GM12891 (cell line): ENCODE measurements at regions not wholly inside any gene's neighbourhood (a gene's known extent, or its start where the extent isn't known, plus 50 kb on each side); places are given as distances from the start of the nearest gene placed in this dataset.
A peak's percentile ranks its signal among the peaks of the same experiment; 100 is the strongest.
"Not testable (repeated sequence)": the region's sequence is repeated elsewhere in the genome, so short reads cannot be mapped to it uniquely, and the experiment has no call there.

Source experiments
- DNase-seq: peaks from one replicate; pipeline ENCODE4 v3.0.0; 2011; ENCODE audit warnings: low spot score; ENCODE audit not compliant: insufficient read length
- FAIRE-seq: peaks from 2 replicates; lab custom pipeline; 2011; peaks lifted over from hg19 to GRCh38; lab: Jason Lieb, UNC
- PAX5 ChIP-seq: IDR thresholded peaks from 2 replicates; pipeline ENCODE4 v1.6.1; 2011; ENCODE audit warnings: low read length, moderate library complexity, mild to moderate bottlenecking; ENCODE audit not compliant: insufficient read depth, severe bottlenecking
- POLR2A ChIP-seq: IDR thresholded peaks from 2 replicates; pipeline ENCODE4 v1.6.1; 2011; ENCODE audit warnings: low read depth, low read length, control low read depth
- POLR2AphosphoS5 ChIP-seq: IDR thresholded peaks from 2 replicates; pipeline ENCODE4 v1.6.1; 2011; ENCODE audit warnings: low read depth, low read length, control low read depth
- POU2F2 ChIP-seq: IDR thresholded peaks from 2 replicates; pipeline ENCODE4 v1.6.1; 2011; ENCODE audit warnings: low read depth, mild to moderate bottlenecking, control low read depth, low read length, moderate library complexity
- SPI1 ChIP-seq: IDR thresholded peaks from 2 replicates; pipeline ENCODE4 v1.6.1; 2011; ENCODE audit warnings: low read depth, low read length, control low read depth
- TAF1 ChIP-seq: IDR thresholded peaks from 2 replicates; pipeline ENCODE4 v1.6.1; 2011; ENCODE audit warnings: low read depth, low read length, control low read depth

DNA sequence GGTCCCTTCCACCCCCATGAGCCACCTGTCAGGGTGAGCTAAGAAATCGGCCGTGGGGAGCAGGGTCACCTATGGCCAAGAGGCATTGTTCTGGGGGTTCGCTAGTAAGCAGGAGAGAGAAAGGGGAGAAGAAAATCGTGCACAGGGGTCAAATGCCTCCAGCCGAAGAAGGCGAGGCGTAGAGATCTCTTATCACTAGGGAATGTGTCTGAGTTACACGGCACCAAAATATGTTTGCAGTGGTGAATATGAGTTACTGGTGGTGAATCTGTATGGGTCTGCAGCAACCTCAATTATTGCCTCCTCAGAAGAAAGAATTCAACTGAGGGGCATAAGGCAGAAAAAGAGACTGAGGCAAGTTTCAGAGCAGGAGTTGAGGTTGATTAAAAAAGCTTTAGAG lies 54.2 kb upstream of the RABGAP1L start:
- no peak for DNase-seq
- no peak for FAIRE-seq
- TF ChIP-seq POLR2AphosphoS5 (no peak), SPI1 (no peak), POU2F2 (no peak), TAF1 (no peak), PAX5 (no peak)

DNA sequence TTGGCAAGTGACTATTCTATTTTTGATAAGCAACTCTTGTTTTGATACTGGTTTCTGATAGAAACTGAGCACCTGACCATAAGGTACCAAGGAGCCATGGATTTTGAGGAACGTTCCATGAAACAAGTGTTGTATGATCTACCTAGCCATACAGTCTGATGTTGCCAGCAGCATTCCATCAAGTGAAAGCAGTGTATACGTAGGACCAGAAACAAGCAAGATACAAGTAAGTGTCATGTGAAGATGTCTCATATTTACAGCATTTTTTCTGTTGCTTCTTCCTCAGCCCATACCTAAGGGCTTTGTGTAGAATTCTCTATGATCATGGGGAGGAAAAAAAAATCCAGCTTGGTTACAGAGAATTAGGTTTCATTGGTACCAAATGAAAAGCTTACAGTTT lies 55.6 kb upstream of the RABGAP1L start:
- TF ChIP-seq POLR2A (no peak), TAF1 (no peak), POU2F2 (no peak), POLR2AphosphoS5 (no peak), SPI1 (no peak), PAX5 (no peak)
- DNase-seq: no peak
- FAIRE-seq: peak; percentile 43

- not testable (repeated sequence) for FAIRE-seq, DNase-seq
Measured at GRCh38 chr1:174101976-174102375, 57.3 kb upstream of the RABGAP1L start.

DNA sequence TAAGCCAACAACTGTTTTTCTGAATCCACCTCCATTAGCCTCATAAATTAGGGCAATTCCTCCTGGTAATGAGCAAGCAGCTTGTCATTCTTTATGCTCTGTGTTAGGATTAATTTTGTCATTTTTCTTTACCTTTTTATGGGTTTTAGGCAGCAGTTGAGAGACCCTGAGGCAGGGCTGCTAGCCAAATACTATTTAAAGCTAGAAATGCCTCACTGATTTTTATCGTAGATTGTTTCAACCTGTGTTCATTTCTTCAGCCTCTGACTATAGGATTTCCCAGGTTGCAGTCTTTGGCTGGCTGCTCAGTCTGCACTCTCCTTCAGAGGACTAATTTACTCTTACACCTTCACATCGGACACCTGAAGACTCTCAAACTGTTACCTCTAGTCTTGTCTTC lies 61.9 kb upstream of the RABGAP1L start:
- TF ChIP-seq PAX5: no peak
- TF ChIP-seq POLR2AphosphoS5: no peak
- no peak for TF ChIP-seq SPI1
- TF ChIP-seq POLR2A: no peak
- TF ChIP-seq POU2F2: no peak
- TF ChIP-seq TAF1: no peak
- no peak for DNase-seq
- no peak for FAIRE-seq

DNA sequence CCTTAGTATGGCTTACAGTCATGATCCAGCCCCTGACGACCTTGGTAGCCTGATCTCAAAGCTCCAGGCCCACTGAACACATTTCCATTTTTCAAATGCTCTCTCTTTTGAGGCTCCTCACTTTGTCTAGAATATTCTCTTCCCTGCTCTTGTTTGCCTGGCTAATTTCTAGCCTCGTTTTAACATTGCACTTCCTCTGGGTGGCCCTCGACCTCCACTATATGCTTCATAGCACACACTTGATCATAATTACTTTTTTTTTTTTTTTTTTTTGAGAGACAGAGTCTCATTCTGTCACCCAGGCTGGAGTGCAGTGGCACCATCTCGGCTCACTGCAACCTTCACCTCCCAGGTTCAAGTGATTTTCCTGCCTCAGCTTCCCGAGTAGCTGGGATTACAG lies 65.5 kb upstream of the RABGAP1L start:
- FAIRE-seq, DNase-seq: not testable (repeated sequence)

DNA sequence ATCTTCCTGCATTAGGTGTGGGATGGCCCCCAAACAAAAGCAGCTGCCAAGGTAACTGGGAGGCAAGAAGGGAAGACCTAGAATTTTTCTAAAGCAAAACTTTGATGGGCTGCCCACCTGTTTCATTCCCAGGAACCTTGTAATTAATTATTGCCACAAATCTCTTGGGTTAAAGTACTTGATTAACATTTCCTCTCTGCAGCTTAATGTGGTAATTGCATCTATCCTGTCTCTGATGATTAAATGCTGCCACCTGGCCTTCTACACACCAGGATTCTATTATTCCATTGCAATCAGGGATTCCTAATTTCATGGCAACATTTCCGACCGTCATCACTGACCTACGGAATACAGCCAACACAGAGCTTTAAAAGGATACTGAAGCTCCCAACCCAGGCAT lies 68.3 kb upstream of the RC3H1 start:
- no peak for TF ChIP-seq POLR2A
- no peak for TF ChIP-seq SPI1
- no peak for TF ChIP-seq PAX5
- no peak for TF ChIP-seq POU2F2
- DNase-seq (no peak), FAIRE-seq (no peak)

- FAIRE-seq (no peak), DNase-seq (no peak)
- TF ChIP-seq POLR2AphosphoS5 (no peak), SPI1 (no peak), PAX5 (no peak), POLR2A (no peak), TAF1 (no peak), POU2F2 (no peak)
Measured at GRCh38 chr1:174080819-174081218, 58.7 kb upstream of the RC3H1 start.

DNA sequence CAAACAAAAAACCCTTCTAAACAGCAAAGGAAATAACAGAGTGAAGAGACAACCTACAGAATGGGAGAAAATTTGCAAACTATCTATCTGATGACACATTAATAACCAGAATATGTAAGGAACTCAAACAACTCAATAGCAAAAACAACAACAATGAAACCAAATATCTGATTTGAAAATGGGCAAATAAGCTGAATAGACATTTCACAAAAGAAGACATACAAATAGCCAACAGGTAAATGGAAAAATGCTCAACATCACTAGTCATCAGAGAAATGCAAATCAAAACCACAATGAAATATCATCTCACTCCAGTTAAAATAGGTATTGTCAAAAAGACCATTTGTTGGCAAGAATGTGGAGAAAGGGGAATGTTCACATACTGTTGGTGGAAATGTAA lies 57.6 kb upstream of the RC3H1 start:
- no peak for DNase-seq
- TF ChIP-seq POLR2A: no peak
- TF ChIP-seq TAF1: no peak
- FAIRE-seq: no peak

DNA sequence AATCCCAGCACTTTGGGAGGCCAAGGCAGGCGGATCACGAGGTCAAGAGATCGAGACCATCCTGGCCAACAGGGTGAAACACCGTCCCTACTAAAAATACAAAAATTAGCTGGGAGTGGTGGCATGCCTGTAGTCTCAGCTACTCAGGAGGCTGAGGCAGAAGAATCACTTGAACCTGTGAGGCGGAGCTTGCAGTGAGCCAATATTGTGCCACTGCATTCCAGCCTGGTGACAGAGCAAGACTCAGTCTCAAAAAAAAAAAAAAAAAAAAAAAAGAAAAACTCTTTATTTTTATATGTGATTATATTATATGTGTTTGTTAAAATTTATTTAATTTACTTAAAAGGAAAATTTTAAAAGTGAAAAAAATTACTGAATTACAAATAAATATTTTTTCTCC lies 56.8 kb upstream of the RC3H1 start:
- DNase-seq, FAIRE-seq: not testable (repeated sequence)

DNA sequence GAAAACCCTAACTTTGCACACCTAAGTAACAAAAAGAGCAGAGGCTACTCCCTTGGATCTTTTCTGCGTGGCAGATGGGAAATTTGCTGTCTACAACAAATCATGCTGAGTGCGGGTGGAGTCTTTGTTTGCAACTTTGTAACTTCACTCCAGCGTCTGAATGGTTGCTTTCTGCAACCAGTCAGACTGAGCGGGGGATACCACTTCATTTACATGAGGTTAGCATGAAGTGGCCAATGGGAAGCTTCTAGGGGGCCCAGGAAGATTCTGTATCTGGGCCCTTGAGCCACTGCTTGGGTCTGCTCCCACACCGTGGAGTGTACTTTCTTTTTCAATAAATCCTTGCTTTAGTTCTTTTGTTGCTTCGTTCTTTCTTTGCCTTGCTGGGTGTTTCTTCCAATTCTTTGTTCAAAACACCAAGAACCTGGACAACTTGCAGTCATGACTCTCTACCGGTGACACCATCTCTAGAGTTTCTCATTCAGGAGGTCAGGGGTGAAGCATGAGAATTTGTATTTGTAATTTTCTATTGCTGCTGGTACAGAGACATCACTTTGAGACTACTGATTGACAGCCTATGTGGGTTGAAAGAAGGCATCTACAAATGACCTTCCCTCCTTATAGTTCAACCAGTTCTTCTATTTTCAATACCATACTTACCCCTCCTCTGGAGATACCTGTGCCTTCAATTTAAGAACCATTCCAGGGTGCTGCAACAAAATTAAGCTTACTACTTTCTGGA lies 55.8 kb upstream of the RC3H1 start:
- TF ChIP-seq SPI1: no peak
- DNase-seq (no peak), FAIRE-seq (no peak)

DNA sequence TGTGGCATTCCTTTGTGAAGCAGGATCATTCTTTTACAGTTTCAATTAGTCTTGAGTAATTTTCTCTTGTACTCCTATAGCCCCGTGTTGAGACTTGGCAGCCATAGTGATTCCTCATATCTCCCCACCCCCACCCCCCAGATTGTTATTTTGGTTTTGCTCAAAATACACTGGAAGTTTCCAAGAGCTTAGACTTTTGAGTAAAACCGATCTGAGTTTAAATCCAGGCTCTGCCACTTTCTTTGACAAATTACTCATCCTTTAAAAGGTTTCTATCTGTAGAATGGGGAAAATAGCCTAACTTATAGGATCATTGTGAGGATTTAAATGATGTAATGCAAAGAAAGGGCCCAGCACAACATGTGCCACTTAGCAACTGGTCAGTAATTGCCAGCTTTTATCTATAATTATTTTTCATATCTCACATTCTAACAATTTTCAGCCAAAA lies 53.1 kb upstream of the RC3H1 start:
- TF ChIP-seq POLR2A (no peak), POLR2AphosphoS5 (no peak), TAF1 (no peak), POU2F2 (no peak), PAX5 (no peak), SPI1 (no peak)

DNA sequence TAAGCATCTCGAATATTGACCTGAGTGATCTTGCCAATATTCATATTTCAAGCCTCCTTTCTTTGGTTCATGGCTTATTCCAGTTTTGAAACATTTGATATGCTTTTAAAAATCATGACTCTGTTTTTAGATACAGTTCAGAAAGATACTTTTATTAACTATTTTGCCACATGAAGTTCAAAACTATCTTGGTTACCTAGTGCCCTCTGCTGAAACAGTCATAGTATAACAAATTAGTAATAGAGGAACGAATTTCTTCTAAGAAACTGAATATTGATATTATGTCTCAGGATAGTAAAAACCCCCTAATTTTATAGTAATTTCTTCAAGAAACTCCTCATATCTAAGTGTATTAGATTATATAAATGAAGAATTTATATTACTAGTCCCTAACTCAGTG lies 52.6 kb upstream of the RC3H1 start:
- no peak for DNase-seq
- no peak for TF ChIP-seq POU2F2
- TF ChIP-seq POLR2A: no peak
- TF ChIP-seq SPI1: no peak
- no peak for TF ChIP-seq POLR2AphosphoS5
- TF ChIP-seq TAF1: no peak
- no peak for TF ChIP-seq PAX5
- FAIRE-seq: no peak

More for the DNA sequence above, 53.1 kb upstream of the RC3H1 start:
- no peak for FAIRE-seq
- DNase-seq: no peak
